GM12878 (cell line): ENCODE measurements at regions not wholly inside any gene's neighbourhood (a gene's known extent, or its start where the extent isn't known, plus 50 kb on each side); places are given as distances from the start of the nearest gene placed in this dataset.

Experiments used
- ATAC-seq: fragments of 200-7000 bp; cut with Tn5 transposase; 3 replicates; pipeline ENCODE4 v1.9.1; 2020; ENCODE audit warnings: mild to moderate bottlenecking, moderate library complexity
- BruUV-seq: library from RNA; stranded (reverse); fragments of 400-500 nt; replicated peaks from 2 replicates; lab custom pipeline; 2021; lab: Mats Ljungman, UMichigan
- CTCF ChIA-PET: fragments of 300-600 bp; sonication (Branson Sonifier 250); formaldehyde crosslinking; extraction: SDS; loops from one replicate; lab custom pipeline; 2021; ENCODE audit warnings: inconsistent platforms; lab: Yijun Ruan, JAX
- POLR2A ChIA-PET: fragments of 350-600 bp; formaldehyde crosslinking; extraction: SDS; loops from one replicate; lab custom pipeline; 2021; ENCODE audit warnings: inconsistent platforms; lab: Charles Lee
- RAD21 ChIA-PET: fragments of 300-600 bp; sonication (Branson Sonifier 250); formaldehyde crosslinking; loops from one replicate; lab custom pipeline; 2023; ENCODE audit warnings: antibody characterized with exemption; ENCODE audit not compliant: unreplicated experiment; lab: Charles Lee
- SMC1A ChIA-PET: fragments of 300-600 bp; sonication (Branson Sonifier 250); formaldehyde crosslinking; loops from one replicate; lab custom pipeline; 2023; ENCODE audit not compliant: unreplicated experiment, uncharacterized antibody; lab: Charles Lee
- DNase-seq: peaks from one replicate; pipeline ENCODE4 v3.0.0-alpha.2; 2011; ENCODE audit warnings: low read depth, low spot score
- FAIRE-seq: peaks from 3 replicates; lab custom pipeline; 2011; peaks lifted over from hg19 to GRCh38; lab: Jason Lieb, UNC
- H2AFZ ChIP-seq: 2 replicates; pipeline ENCODE4 v1.6.0; 2011; ENCODE audit warnings: low read depth, low read length, control low read depth; ENCODE audit not compliant: control insufficient read depth
- H3K27ac ChIP-seq: 2 replicates; pipeline ENCODE4 v1.5.1; 2011; ENCODE audit warnings: control low read depth; ENCODE audit not compliant: control insufficient read depth, insufficient read depth
- H3K27me3 ChIP-seq, 2 experiments: replicated peaks in 1 of 2; 2 replicates each; pipeline versions ENCODE4 v1.6.0 to v1.6.1; 2011; ENCODE audit warnings: low read length in 1 of 2; ENCODE audit not compliant: control insufficient read depth in 2 of 2, insufficient read depth in 2 of 2
- H3K36me3 ChIP-seq, 2 experiments: 2 replicates each; pipeline ENCODE4 v1.5.1; 2011; ENCODE audit warnings: low read length in 1 of 2; ENCODE audit not compliant: control insufficient read depth in 2 of 2, insufficient read depth in 2 of 2
- H3K4me1 ChIP-seq: 2 replicates; pipeline ENCODE4 v1.6.1; 2011; ENCODE audit warnings: mild to moderate bottlenecking, low read length, moderate library complexity, mixed read lengths; ENCODE audit not compliant: control insufficient read depth, insufficient read depth
- H3K4me2 ChIP-seq: 2 replicates; pipeline ENCODE4 v1.6.0; 2011; ENCODE audit warnings: control low read depth; ENCODE audit not compliant: control insufficient read depth, insufficient read depth
- H3K4me3 ChIP-seq: fragments of 200-600 bp; sonication (generic); 2 replicates; pipeline ENCODE4 v1.5.1; 2016
- H3K79me2 ChIP-seq: 2 replicates; pipeline ENCODE4 v1.6.0; 2011; ENCODE audit warnings: low read length; ENCODE audit not compliant: control insufficient read depth, insufficient read depth
- H3K9ac ChIP-seq: 2 replicates; pipeline ENCODE4 v1.8.0; 2011; ENCODE audit warnings: low read length, control low read depth, mixed read lengths; ENCODE audit not compliant: control insufficient read depth, insufficient read depth
- H3K9me3 ChIP-seq: replicated peaks from 3 replicates; pipeline ENCODE4 v1.5.1; 2011; ENCODE audit warnings: mild to moderate bottlenecking, low read length; ENCODE audit not compliant: control insufficient read depth, insufficient read depth
- H4K20me1 ChIP-seq: 2 replicates; pipeline ENCODE4 v1.6.0; 2011; ENCODE audit not compliant: control insufficient read depth, insufficient read depth
- DPF2 ChIP-seq: fragments of 450-650 bp; IDR thresholded peaks from 2 replicates; pipeline ENCODE4 v1.6.1; 2017; ENCODE audit warnings: mild to moderate bottlenecking
- FOXM1 ChIP-seq: IDR thresholded peaks from 2 replicates; pipeline ENCODE4 v1.6.1; 2012; ENCODE audit warnings: low read depth, mild to moderate bottlenecking, inconsistent platforms, low read length, moderate library complexity
- IKZF2 ChIP-seq, 2 experiments: fragments of 450-650 bp; IDR thresholded peaks; 2 replicates each; pipeline ENCODE4 v1.6.1; 2017; ENCODE audit warnings: mild to moderate bottlenecking in 2 of 2, moderate library complexity in 2 of 2
- MTA3 ChIP-seq: IDR thresholded peaks from 2 replicates; pipeline ENCODE4 v1.6.1; 2012; ENCODE audit warnings: low read length, inconsistent platforms, borderline replicate concordance
- RAD51 ChIP-seq: fragments of 450-650 bp; IDR thresholded peaks from 2 replicates; pipeline ENCODE4 v1.6.1; 2016; ENCODE audit warnings: moderate library complexity, mild to moderate bottlenecking, inconsistent platforms
- RBBP5 ChIP-seq: fragments of 200-600 bp; sonication (generic); conservative IDR thresholded peaks from 2 replicates; pipeline ENCODE4 v1.6.1; 2016
- SMC3 ChIP-seq: IDR thresholded peaks from 2 replicates; pipeline ENCODE4 v1.6.1; 2011; ENCODE audit warnings: low read length, improper control_type of control experiment, borderline replicate concordance
- SREBF1 ChIP-seq: IDR thresholded peaks from 2 replicates; pipeline ENCODE4 v1.6.1; 2012; ENCODE audit warnings: mild to moderate bottlenecking, low read length
- ZBED1 ChIP-seq: IDR thresholded peaks from 2 replicates; pipeline ENCODE4 v1.6.1; 2016; ENCODE audit warnings: borderline replicate concordance
- WGBS: methylation state at CpG from one replicate; pipeline ENCODE4 v1.1.6; 2016; ENCODE audit warnings: low lambda C conversion rate; ENCODE audit not compliant: insufficient replicate concordance, insufficient coverage; ENCODE audit errors: missing lambda C conversion rate; 5-methylcytosine and 5-hydroxymethylcytosine counted together
- in situ Hi-C: fragments of 300-500 bp; cut with MboI; formaldehyde crosslinking; loops from 9 replicates; pipeline ENCODE4 v1.14.3; 2018; ENCODE audit warnings: mixed read lengths
- intact Hi-C: fragments of 100-400 bp; cut with micrococcal nuclease; formaldehyde crosslinking; loops from one replicate; pipeline ENCODE4 v1.14.2; 2022; ENCODE audit not compliant: unreplicated experiment
- TF ChIP-seq, protein P1 (sequence below): fragments of 450-650 bp; IDR thresholded peaks from 2 replicates; pipeline ENCODE4 v1.6.1; 2016; ENCODE audit warnings: mild to moderate bottlenecking, moderate library complexity, borderline replicate concordance
- TF ChIP-seq, protein P2 (sequence below): fragments of 450-650 bp; IDR thresholded peaks from 2 replicates; pipeline ENCODE4 v1.6.1; 2017; ENCODE audit warnings: antibody characterized with exemption, mild to moderate bottlenecking, moderate library complexity
- TF ChIP-seq, protein P3 (sequence below): fragments of 450-650 bp; IDR thresholded peaks from 2 replicates; pipeline ENCODE4 v1.6.1; 2016; ENCODE audit warnings: mild to moderate bottlenecking

DNA sequence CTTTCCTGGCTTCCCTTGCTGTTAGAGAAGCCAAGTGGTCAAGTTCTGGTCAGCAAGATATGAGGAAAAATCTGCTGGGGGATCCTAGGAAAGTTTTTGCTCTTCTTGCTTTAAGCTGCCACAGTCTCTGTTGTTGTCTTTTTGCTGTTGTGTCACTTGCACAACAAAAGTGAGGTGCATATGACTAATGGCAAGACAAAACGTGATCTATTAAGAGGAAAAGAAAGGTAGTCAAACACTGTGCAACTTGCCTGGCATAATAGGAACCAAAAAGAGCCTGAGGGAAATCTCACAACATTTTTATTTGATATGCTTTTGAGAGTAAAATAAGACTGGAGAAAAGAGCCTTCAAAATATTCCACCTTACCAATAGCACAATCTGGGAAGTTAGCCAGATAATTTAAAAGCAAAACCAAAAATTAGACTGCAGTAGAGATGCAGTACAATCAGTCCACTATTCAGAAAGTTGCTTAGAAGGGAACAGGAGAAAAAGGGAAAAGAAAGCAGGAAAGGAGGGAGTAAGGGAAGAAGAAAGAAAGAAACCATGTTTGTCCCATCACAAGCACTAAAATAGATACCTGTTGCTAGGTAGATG lies 110.0 kb upstream of the SLC4A7 start:
- WGBS = 19% methylated on average over 1 of the region's 1 CpG
- peaks cover 28% of the 10 kb centered on the region for H3K4me1 ChIP-seq
- ATAC-seq (no peak), FAIRE-seq (no peak), DNase-seq (no peak)
- ChIA-PET CTCF (no interaction called here), SMC1A (no interaction called here), POLR2A (no interaction called here), RAD21 (no interaction called here)
- no peak overlapping the region for H2AFZ ChIP-seq
- H3K36me3 ChIP-seq = no peaks in the 10 kb centered on the region
- intact Hi-C loops (no loop called here), in situ Hi-C loops (no loop called here)
- no peaks in the 10 kb centered on the region; the same call in 2 of the 3 replicates for H3K9me3 ChIP-seq
- no peak overlapping the region for H3K27ac ChIP-seq
- H3K4me3 ChIP-seq = no peak overlapping the region
- no peak overlapping the region for H3K4me2 ChIP-seq
- BruUV-seq = no TSS peak
- no peaks in the 10 kb centered on the region for H4K20me1 ChIP-seq
- no peak for TF ChIP-seq RBBP5
- no peak for TF ChIP-seq DPF2
- TF ChIP-seq, protein P1, sequence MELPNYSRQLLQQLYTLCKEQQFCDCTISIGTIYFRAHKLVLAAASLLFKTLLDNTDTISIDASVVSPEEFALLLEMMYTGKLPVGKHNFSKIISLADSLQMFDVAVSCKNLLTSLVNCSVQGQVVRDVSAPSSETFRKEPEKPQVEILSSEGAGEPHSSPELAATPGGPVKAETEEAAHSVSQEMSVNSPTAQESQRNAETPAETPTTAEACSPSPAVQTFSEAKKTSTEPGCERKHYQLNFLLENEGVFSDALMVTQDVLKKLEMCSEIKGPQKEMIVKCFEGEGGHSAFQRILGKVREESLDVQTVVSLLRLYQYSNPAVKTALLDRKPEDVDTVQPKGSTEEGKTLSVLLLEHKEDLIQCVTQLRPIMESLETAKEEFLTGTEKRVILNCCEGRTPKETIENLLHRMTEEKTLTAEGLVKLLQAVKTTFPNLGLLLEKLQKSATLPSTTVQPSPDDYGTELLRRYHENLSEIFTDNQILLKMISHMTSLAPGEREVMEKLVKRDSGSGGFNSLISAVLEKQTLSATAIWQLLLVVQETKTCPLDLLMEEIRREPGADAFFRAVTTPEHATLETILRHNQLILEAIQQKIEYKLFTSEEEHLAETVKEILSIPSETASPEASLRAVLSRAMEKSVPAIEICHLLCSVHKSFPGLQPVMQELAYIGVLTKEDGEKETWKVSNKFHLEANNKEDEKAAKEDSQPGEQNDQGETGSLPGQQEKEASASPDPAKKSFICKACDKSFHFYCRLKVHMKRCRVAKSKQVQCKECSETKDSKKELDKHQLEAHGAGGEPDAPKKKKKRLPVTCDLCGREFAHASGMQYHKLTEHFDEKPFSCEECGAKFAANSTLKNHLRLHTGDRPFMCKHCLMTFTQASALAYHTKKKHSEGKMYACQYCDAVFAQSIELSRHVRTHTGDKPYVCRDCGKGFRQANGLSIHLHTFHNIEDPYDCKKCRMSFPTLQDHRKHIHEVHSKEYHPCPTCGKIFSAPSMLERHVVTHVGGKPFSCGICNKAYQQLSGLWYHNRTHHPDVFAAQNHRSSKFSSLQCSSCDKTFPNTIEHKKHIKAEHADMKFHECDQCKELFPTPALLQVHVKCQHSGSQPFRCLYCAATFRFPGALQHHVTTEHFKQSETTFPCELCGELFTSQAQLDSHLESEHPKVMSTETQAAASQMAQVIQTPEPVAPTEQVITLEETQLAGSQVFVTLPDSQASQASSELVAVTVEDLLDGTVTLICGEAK = no peak
- TF ChIP-seq RAD51 = no peak
- no peak for TF ChIP-seq SMC3
- no peak for TF ChIP-seq ZBED1
- no peak for TF ChIP-seq MTA3
- TF ChIP-seq, protein P2, sequence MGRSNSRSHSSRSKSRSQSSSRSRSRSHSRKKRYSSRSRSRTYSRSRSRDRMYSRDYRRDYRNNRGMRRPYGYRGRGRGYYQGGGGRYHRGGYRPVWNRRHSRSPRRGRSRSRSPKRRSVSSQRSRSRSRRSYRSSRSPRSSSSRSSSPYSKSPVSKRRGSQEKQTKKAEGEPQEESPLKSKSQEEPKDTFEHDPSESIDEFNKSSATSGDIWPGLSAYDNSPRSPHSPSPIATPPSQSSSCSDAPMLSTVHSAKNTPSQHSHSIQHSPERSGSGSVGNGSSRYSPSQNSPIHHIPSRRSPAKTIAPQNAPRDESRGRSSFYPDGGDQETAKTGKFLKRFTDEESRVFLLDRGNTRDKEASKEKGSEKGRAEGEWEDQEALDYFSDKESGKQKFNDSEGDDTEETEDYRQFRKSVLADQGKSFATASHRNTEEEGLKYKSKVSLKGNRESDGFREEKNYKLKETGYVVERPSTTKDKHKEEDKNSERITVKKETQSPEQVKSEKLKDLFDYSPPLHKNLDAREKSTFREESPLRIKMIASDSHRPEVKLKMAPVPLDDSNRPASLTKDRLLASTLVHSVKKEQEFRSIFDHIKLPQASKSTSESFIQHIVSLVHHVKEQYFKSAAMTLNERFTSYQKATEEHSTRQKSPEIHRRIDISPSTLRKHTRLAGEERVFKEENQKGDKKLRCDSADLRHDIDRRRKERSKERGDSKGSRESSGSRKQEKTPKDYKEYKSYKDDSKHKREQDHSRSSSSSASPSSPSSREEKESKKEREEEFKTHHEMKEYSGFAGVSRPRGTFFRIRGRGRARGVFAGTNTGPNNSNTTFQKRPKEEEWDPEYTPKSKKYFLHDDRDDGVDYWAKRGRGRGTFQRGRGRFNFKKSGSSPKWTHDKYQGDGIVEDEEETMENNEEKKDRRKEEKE = no peak
- TF ChIP-seq, protein P3, sequence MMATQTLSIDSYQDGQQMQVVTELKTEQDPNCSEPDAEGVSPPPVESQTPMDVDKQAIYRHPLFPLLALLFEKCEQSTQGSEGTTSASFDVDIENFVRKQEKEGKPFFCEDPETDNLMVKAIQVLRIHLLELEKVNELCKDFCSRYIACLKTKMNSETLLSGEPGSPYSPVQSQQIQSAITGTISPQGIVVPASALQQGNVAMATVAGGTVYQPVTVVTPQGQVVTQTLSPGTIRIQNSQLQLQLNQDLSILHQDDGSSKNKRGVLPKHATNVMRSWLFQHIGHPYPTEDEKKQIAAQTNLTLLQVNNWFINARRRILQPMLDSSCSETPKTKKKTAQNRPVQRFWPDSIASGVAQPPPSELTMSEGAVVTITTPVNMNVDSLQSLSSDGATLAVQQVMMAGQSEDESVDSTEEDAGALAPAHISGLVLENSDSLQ = no peak
- no peak for TF ChIP-seq FOXM1
- no peak for TF ChIP-seq IKZF2 (IDR thresholded peaks at IDR 0.05)
- TF ChIP-seq SREBF1 = no peak
- no peaks in the 10 kb centered on the region for H3K79me2 ChIP-seq
- no peak overlapping the region for H3K9ac ChIP-seq
- no peaks in the 10 kb centered on the region; a peak in 1 of 4 replicates for H3K27me3 ChIP-seq
